Breast epithelium (tissue), 4 donors: ENCODE measurements at regions not wholly inside any gene's neighbourhood (a gene's known extent, or its start where the extent isn't known, plus 50 kb on each side); places are given as distances from the start of the nearest gene placed in this dataset.

ENCODE experiments used
- DNase-seq, 2 donors: peaks; one replicate each; pipeline ENCODE4 v3.0.0-alpha.2; 2019; ENCODE audit warnings: low spot score in 2 of 2
- H3K27ac ChIP-seq, 2 donors: fragments of 200-600 bp; sonication (generic) in 1 of 2; one replicate each; pipeline ENCODE4 v1.5.1; 2016 to 2019; ENCODE audit warnings: mild to moderate bottlenecking in 1 of 2
- H3K27me3 ChIP-seq, 2 donors: fragments of 200-600 bp; sonication (generic) in 1 of 2; one replicate each; pipeline versions ENCODE4 v1.5.1 to v1.6.0; 2017 to 2019; ENCODE audit warnings: control low read depth in 1 of 2, mild to moderate bottlenecking in 1 of 2
- H3K36me3 ChIP-seq: fragments of 200-600 bp; one replicate; pipeline ENCODE4 v1.5.1; 2019
- H3K4me1 ChIP-seq, 2 donors: fragments of 200-600 bp; sonication (generic); one replicate each; pipeline ENCODE4 v1.5.1; 2016 to 2019; ENCODE audit warnings: control low read depth in 1 of 2
- H3K4me3 ChIP-seq, 3 donors: fragments of 200-600 bp; sonication (generic); 1 replicate in 2 of 3; 2 replicates in 1 of 3; pipeline ENCODE4 v1.5.1; 2016 to 2019; ENCODE audit warnings: mild to moderate bottlenecking in 3 of 3, moderate library complexity in 2 of 3
- H3K9me3 ChIP-seq, 2 donors: fragments of 200-600 bp; sonication (generic) in 1 of 2; one replicate each; pipeline ENCODE4 v1.5.1; 2016 to 2019; ENCODE audit warnings: control low read depth in 1 of 2
- CTCF ChIP-seq, 3 donors: fragments of 450-650 bp; IDR thresholded peaks; one replicate each; pipeline ENCODE4 v1.5.1; 2016 to 2017; ENCODE audit warnings: antibody characterized with exemption in 3 of 3, mild to moderate bottlenecking in 3 of 3, moderate library complexity in 3 of 3
- POLR2A ChIP-seq: fragments of 450-650 bp; IDR thresholded peaks from one replicate; pipeline ENCODE4 v1.6.1; 2016; ENCODE audit warnings: antibody characterized with exemption, mild to moderate bottlenecking, moderate library complexity
- POLR2AphosphoS5 ChIP-seq, 3 donors: sonication (generic); formaldehyde crosslinking; IDR thresholded peaks; one replicate each; pipeline ENCODE4 v1.6.1; 2017; ENCODE audit warnings: antibody characterized with exemption in 3 of 3
- intact Hi-C: fragments of 100-400 bp; cut with DNase I; formaldehyde crosslinking; loops from one replicate; pipeline ENCODE4 v1.15.1; 2023; ENCODE audit warnings: low total_unique reads

GRCh38 chr5:4036861-4037260, 441.2 kb downstream of the IRX1 start:
- no peaks in the 10 kb centered on the region for H3K36me3 ChIP-seq
- H3K27ac ChIP-seq, result no peak overlapping the region
- no peak for DNase-seq
- no peaks in the 10 kb centered on the region for H3K27me3 ChIP-seq
- TF ChIP-seq CTCF (IDR thresholded peaks at IDR 0.05), result no peak
- TF ChIP-seq POLR2AphosphoS5 (IDR thresholded peaks at IDR 0.05), result no peak
- no peak for TF ChIP-seq POLR2A
- H3K9me3 ChIP-seq, result no peaks in the 10 kb centered on the region
- H3K4me3 ChIP-seq, result no peak overlapping the region
- no peaks in the 10 kb centered on the region for H3K4me1 ChIP-seq
- intact Hi-C loops, result loop anchor here (10.0 kb wide), 1 partner anchor 1682 kb away; no protein-coding TSS in a partner anchor

- H3K36me3 ChIP-seq, result no peaks in the 10 kb centered on the region
These were observed 443.4 kb downstream of the IRX1 start for GRCh38 chr5:4038994-4039393.

GRCh38 chr5:4042311-4042710, 446.7 kb downstream of the IRX1 start:
- Histone ChIP-seq H3K27ac (no peak overlapping the region), H3K36me3 (no peaks in the 10 kb centered on the region), H3K27me3 (no peaks in the 10 kb centered on the region), H3K9me3 (no peaks in the 10 kb centered on the region), H3K4me1 (no peaks in the 10 kb centered on the region), H3K4me3 (no peak overlapping the region)
- intact Hi-C loops, result no loop called here
- TF ChIP-seq POLR2A (no peak), CTCF (IDR thresholded peaks at IDR 0.05) (no peak), POLR2AphosphoS5 (IDR thresholded peaks at IDR 0.05) (no peak)
- no peak for DNase-seq

More at GRCh38 chr5:4038994-4039393, 443.4 kb downstream of the IRX1 start:
- TF ChIP-seq CTCF (IDR thresholded peaks at IDR 0.05) (no peak), POLR2AphosphoS5 (IDR thresholded peaks at IDR 0.05) (no peak), POLR2A (no peak)
- Histone ChIP-seq H3K4me1 (no peaks in the 10 kb centered on the region), H3K27ac (no peak overlapping the region), H3K9me3 (no peaks in the 10 kb centered on the region), H3K27me3 (no peaks in the 10 kb centered on the region), H3K4me3 (no peak overlapping the region)
- intact Hi-C loops, result loop anchor here (10.0 kb wide), 1 partner anchor 1684 kb away; no protein-coding TSS in a partner anchor
- no peak for DNase-seq

- no peaks in the 10 kb centered on the region for H3K4me1 ChIP-seq
- H3K4me3 ChIP-seq, result no peak overlapping the region
- intact Hi-C loops, result no loop called here
- no peak overlapping the region for H3K27ac ChIP-seq
- H3K27me3 ChIP-seq, result no peaks in the 10 kb centered on the region
- no peaks in the 10 kb centered on the region for H3K9me3 ChIP-seq
- no peak for DNase-seq
- no peaks in the 10 kb centered on the region for H3K36me3 ChIP-seq
- TF ChIP-seq POLR2AphosphoS5 (IDR thresholded peaks at IDR 0.05) (no peak), CTCF (IDR thresholded peaks at IDR 0.05) (no peak), POLR2A (no peak)
These were observed 447.5 kb downstream of the IRX1 start for GRCh38 chr5:4043135-4043534.

- no peaks in the 10 kb centered on the region for H3K27me3 ChIP-seq
- DNase-seq, result no peak
- TF ChIP-seq POLR2A (no peak), CTCF (IDR thresholded peaks at IDR 0.05) (no peak), POLR2AphosphoS5 (IDR thresholded peaks at IDR 0.05) (no peak)
- H3K27ac ChIP-seq, result no peak overlapping the region
- intact Hi-C loops, result no loop called here
- H3K4me1 ChIP-seq, result no peaks in the 10 kb centered on the region
- H3K4me3 ChIP-seq, result no peak overlapping the region
- no peaks in the 10 kb centered on the region for H3K9me3 ChIP-seq
- no peaks in the 10 kb centered on the region for H3K36me3 ChIP-seq
These were observed 449.2 kb downstream of the IRX1 start for GRCh38 chr5:4044881-4045280.
